Lower lobe of right lung (tissue), 2 donors: ENCODE measurements at regions not wholly inside any gene's neighbourhood (a gene's known extent, or its start where the extent isn't known, plus 50 kb on each side); places are given as distances from the start of the nearest gene placed in this dataset.

Experiments used
- ATAC-seq, 2 donors: fragments of 200-7000 bp; cut with Tn5 transposase; one replicate each; pipeline ENCODE4 v1.9.1; 2020 to 2022; ENCODE audit warnings: mild to moderate bottlenecking in 2 of 2, moderate library complexity in 2 of 2
- DNase-seq: peaks from one replicate; pipeline ENCODE4 v3.0.0-alpha.2; 2020
- H3K27ac ChIP-seq: fragments of 200-600 bp; one replicate; pipeline ENCODE4 v1.8.0; 2022
- H3K27me3 ChIP-seq: fragments of 200-600 bp; one replicate; pipeline ENCODE4 v1.8.0; 2022; ENCODE audit warnings: low read depth
- H3K36me3 ChIP-seq: fragments of 200-600 bp; one replicate; pipeline ENCODE4 v1.8.0; 2022; ENCODE audit warnings: mild to moderate bottlenecking
- H3K4me1 ChIP-seq: fragments of 200-600 bp; one replicate; pipeline ENCODE4 v1.8.0; 2022
- H3K4me3 ChIP-seq: fragments of 200-600 bp; one replicate; pipeline ENCODE4 v1.8.0; 2022; ENCODE audit warnings: mild to moderate bottlenecking
- H3K9me3 ChIP-seq: fragments of 200-600 bp; one replicate; pipeline ENCODE4 v1.8.0; 2022
- CTCF ChIP-seq: fragments of 200-600 bp; IDR thresholded peaks from one replicate; pipeline ENCODE4 v1.8.0; 2022; ENCODE audit warnings: antibody characterized with exemption, mild to moderate bottlenecking
- intact Hi-C: fragments of 100-400 bp; cut with DNase I; formaldehyde crosslinking; loops from one replicate; pipeline ENCODE4 v1.11.0; 2022
- donor health status: DM: no; HTN: yes; CAD: no; lungs with severe emphysema.

- Histone ChIP-seq H3K27me3 (no peaks in the 10 kb centered on the region), H3K4me3 (no peak overlapping the region), H3K4me1 (no peaks in the 10 kb centered on the region), H3K27ac (no peak overlapping the region), H3K9me3 (no peaks in the 10 kb centered on the region), H3K36me3 (no peaks in the 10 kb centered on the region)
- TF ChIP-seq CTCF: no peak
- DNase-seq (no peak), ATAC-seq (peak in 1 of 2 donors; percentile 39)
- intact Hi-C loops: no loop called here
Measured at GRCh38 chr10:105973902-105974301, 1190.6 kb downstream of the SORCS1 start.

GRCh38 chr10:105973360-105973759 is 1191.1 kb downstream of the SORCS1 start:
- H3K4me1 ChIP-seq: no peaks in the 10 kb centered on the region
- no peaks in the 10 kb centered on the region for H3K9me3 ChIP-seq
- H3K4me3 ChIP-seq: no peak overlapping the region
- intact Hi-C loops: no loop called here
- no peaks in the 10 kb centered on the region for H3K27me3 ChIP-seq
- no peak overlapping the region for H3K27ac ChIP-seq
- ATAC-seq: no peak
- DNase-seq: no peak
- H3K36me3 ChIP-seq: no peaks in the 10 kb centered on the region
- no peak for TF ChIP-seq CTCF

GRCh38 chr10:105971460-105971859 is 1193.0 kb downstream of the SORCS1 start:
- Histone ChIP-seq H3K36me3 (no peaks in the 10 kb centered on the region), H3K4me1 (no peaks in the 10 kb centered on the region), H3K9me3 (no peaks in the 10 kb centered on the region), H3K4me3 (no peak overlapping the region), H3K27ac (no peak overlapping the region), H3K27me3 (no peaks in the 10 kb centered on the region)
- no peak for TF ChIP-seq CTCF
- intact Hi-C loops: no loop called here
- no peak for DNase-seq
- ATAC-seq: no peak

GRCh38 chr10:105969884-105970377 is 1194.6 kb downstream of the SORCS1 start:
- H3K36me3 ChIP-seq: no peaks in the 10 kb centered on the region
- TF ChIP-seq CTCF: no peak
- no peak for ATAC-seq
- no peak for DNase-seq
- no peak overlapping the region for H3K27ac ChIP-seq
- H3K4me3 ChIP-seq: no peak overlapping the region
- H3K9me3 ChIP-seq: no peaks in the 10 kb centered on the region
- intact Hi-C loops: no loop called here
- H3K4me1 ChIP-seq: no peaks in the 10 kb centered on the region
- H3K27me3 ChIP-seq: no peaks in the 10 kb centered on the region

- Histone ChIP-seq H3K4me3 (no peak overlapping the region), H3K9me3 (no peaks in the 10 kb centered on the region), H3K4me1 (no peaks in the 10 kb centered on the region), H3K27ac (no peak overlapping the region), H3K27me3 (no peaks in the 10 kb centered on the region), H3K36me3 (no peaks in the 10 kb centered on the region)
- intact Hi-C loops: no loop called here
- TF ChIP-seq CTCF: no peak
- no peak for DNase-seq
- ATAC-seq: no peak
Measured at GRCh38 chr10:105968666-105969065, 1195.8 kb downstream of the SORCS1 start.

GRCh38 chr10:105967256-105967655 is 1197.2 kb downstream of the SORCS1 start:
- intact Hi-C loops: no loop called here
- Histone ChIP-seq H3K9me3 (no peaks in the 10 kb centered on the region), H3K4me3 (no peak overlapping the region), H3K36me3 (no peaks in the 10 kb centered on the region), H3K27ac (no peak overlapping the region), H3K4me1 (no peaks in the 10 kb centered on the region), H3K27me3 (no peaks in the 10 kb centered on the region)
- ATAC-seq: no peak
- no peak for DNase-seq
- TF ChIP-seq CTCF: no peak
